ENCODE measurements at regions not wholly inside any gene's neighbourhood (a gene's known extent, or its start where the extent isn't known, plus 50 kb on each side); places are given as distances from the start of the nearest gene placed in this dataset.
"Not testable (repeated sequence)": the region's sequence is repeated elsewhere in the genome, so short reads cannot be mapped to it uniquely, and the experiment has no call there.

- no peak for DNase-seq
Observed at GRCh38 chr1:79204779-79205479, 198.4 kb upstream of the ADGRL4 start.

GRCh38 chr1:79198832-79199231, 192.3 kb upstream of the ADGRL4 start:
- DNase-seq = no peak

- DNase-seq = peak; percentile 25
Observed at GRCh38 chr1:79197421-79197820, 190.9 kb upstream of the ADGRL4 start.

- no peak for DNase-seq
Observed at GRCh38 chr1:79196211-79196610, 189.7 kb upstream of the ADGRL4 start.

GRCh38 chr1:79193211-79194079, 186.9 kb upstream of the ADGRL4 start:
- DNase-seq = peak; percentile 78

- DNase-seq = no peak
Observed at GRCh38 chr1:79190074-79190473, 183.5 kb upstream of the ADGRL4 start.

- DNase-seq = no peak
Observed at GRCh38 chr1:79188337-79188736, 181.8 kb upstream of the ADGRL4 start.

GRCh38 chr1:79186260-79186659, 179.7 kb upstream of the ADGRL4 start:
- no peak for DNase-seq

GRCh38 chr1:79177844-79178243, 171.3 kb upstream of the ADGRL4 start:
- DNase-seq = no peak

GRCh38 chr1:79161077-79161476, 154.5 kb upstream of the ADGRL4 start:
- no peak for DNase-seq

GRCh38 chr1:79155991-79156390, 149.5 kb upstream of the ADGRL4 start:
- no peak for DNase-seq

GRCh38 chr1:79151006-79151796, 144.7 kb upstream of the ADGRL4 start:
- DNase-seq = no peak

GRCh38 chr1:79150576-79150975, 144.0 kb upstream of the ADGRL4 start:
- no peak for DNase-seq

- DNase-seq = not testable (repeated sequence)
Observed at GRCh38 chr1:79138227-79138626, 131.7 kb upstream of the ADGRL4 start.

GRCh38 chr1:79133774-79134364, 127.3 kb upstream of the ADGRL4 start:
- no peak for DNase-seq

- DNase-seq = no peak
Observed at GRCh38 chr1:79131626-79132025, 125.1 kb upstream of the ADGRL4 start.

GRCh38 chr1:79129914-79130313, 123.4 kb upstream of the ADGRL4 start:
- DNase-seq = no peak

GRCh38 chr1:79128722-79129121, 122.2 kb upstream of the ADGRL4 start:
- DNase-seq = no peak

GRCh38 chr1:79124756-79125155, 118.2 kb upstream of the ADGRL4 start:
- DNase-seq = no peak

- no peak for DNase-seq
Observed at GRCh38 chr1:79122521-79122920, 116.0 kb upstream of the ADGRL4 start.

- DNase-seq = no peak
Observed at GRCh38 chr1:79117376-79117775, 110.8 kb upstream of the ADGRL4 start.

GRCh38 chr1:79113836-79114235, 107.3 kb upstream of the ADGRL4 start:
- DNase-seq = no peak

GRCh38 chr1:79110749-79111148, 104.2 kb upstream of the ADGRL4 start:
- DNase-seq = no peak
